Left ventricle myocardium superior (tissue), 1 donor: ENCODE measurements at regions not wholly inside any gene's neighbourhood (a gene's known extent, or its start where the extent isn't known, plus 50 kb on each side); places are given as distances from the start of the nearest gene placed in this dataset.
"Not testable (repeated sequence)": the region's sequence is repeated elsewhere in the genome, so short reads cannot be mapped to it uniquely, and the experiment has no call there.

Experiments used
- ATAC-seq: fragments of 200-7000 bp; cut with Tn5 transposase; one replicate; pipeline ENCODE4 v1.9.1; 2020; ENCODE audit warnings: mild to moderate bottlenecking, moderate library complexity
- DNase-seq: peaks from one replicate; pipeline ENCODE4 v3.0.0-alpha.2; 2020
- intact Hi-C: fragments of 100-400 bp; cut with micrococcal nuclease; formaldehyde crosslinking; loops from one replicate; pipeline ENCODE4 v1.11.0; 2022
- donor health status: DM: no; HTN: yes; CAD: no; lungs with severe emphysema.

GRCh38 chr3:16761571-16761970 lies 123.2 kb upstream of the PLCL2 start:
- intact Hi-C loops, result no loop called here
- ATAC-seq (no peak), DNase-seq (no peak)

- ATAC-seq (no peak), DNase-seq (no peak)
- intact Hi-C loops, result no loop called here
These were observed 119.1 kb upstream of the PLCL2 start for GRCh38 chr3:16765661-16766060.

- ATAC-seq (peak; percentile 45), DNase-seq (no peak)
- intact Hi-C loops, result no loop called here
These were observed 117.7 kb upstream of the PLCL2 start for GRCh38 chr3:16767006-16767405.

GRCh38 chr3:16768014-16768413 lies 116.7 kb upstream of the PLCL2 start:
- intact Hi-C loops, result no loop called here
- DNase-seq (no peak), ATAC-seq (no peak)

GRCh38 chr3:16768956-16769355 lies 115.8 kb upstream of the PLCL2 start:
- peak; percentile 19 for ATAC-seq
- intact Hi-C loops, result no loop called here
- no peak for DNase-seq

- intact Hi-C loops, result no loop called here
- DNase-seq, result no peak
- no peak for ATAC-seq
These were observed 115.2 kb upstream of the PLCL2 start for GRCh38 chr3:16769525-16769924.

GRCh38 chr3:16770021-16770420 lies 114.7 kb upstream of the PLCL2 start:
- intact Hi-C loops, result no loop called here
- DNase-seq (no peak), ATAC-seq (peak; percentile 90)

- ATAC-seq (peak; percentile 53), DNase-seq (no peak)
- intact Hi-C loops, result no loop called here
These were observed 114.0 kb upstream of the PLCL2 start for GRCh38 chr3:16770792-16771191.

- ATAC-seq, DNase-seq, intact Hi-C loops: not testable (repeated sequence)
These were observed 111.2 kb upstream of the PLCL2 start for GRCh38 chr3:16773594-16773993.

- DNase-seq, intact Hi-C loops, ATAC-seq: not testable (repeated sequence)
These were observed 110.2 kb upstream of the PLCL2 start for GRCh38 chr3:16774536-16774935.

GRCh38 chr3:16784973-16785372 lies 99.8 kb upstream of the PLCL2 start:
- intact Hi-C loops, result no loop called here
- no peak for ATAC-seq

GRCh38 chr3:16785465-16785864 lies 99.3 kb upstream of the PLCL2 start:
- no peak for DNase-seq
- intact Hi-C loops, result no loop called here
- ATAC-seq, result no peak

More at GRCh38 chr3:16784973-16785372, 99.8 kb upstream of the PLCL2 start:
- DNase-seq, result no peak

GRCh38 chr3:16788440-16789056 lies 96.2 kb upstream of the PLCL2 start:
- DNase-seq (no peak), ATAC-seq (peak; percentile 38)
- intact Hi-C loops, result no loop called here

- ATAC-seq (peak; percentile 24), DNase-seq (no peak)
- intact Hi-C loops, result no loop called here
These were observed 95.2 kb upstream of the PLCL2 start for GRCh38 chr3:16789344-16790120.

- ATAC-seq (no peak), DNase-seq (no peak)
- intact Hi-C loops, result no loop called here
These were observed 94.0 kb upstream of the PLCL2 start for GRCh38 chr3:16790432-16791400.

GRCh38 chr3:16793321-16793720 lies 91.4 kb upstream of the PLCL2 start:
- DNase-seq, result no peak

GRCh38 chr3:16794257-16794656 lies 90.5 kb upstream of the PLCL2 start:
- DNase-seq, result no peak
- intact Hi-C loops, result no loop called here
- ATAC-seq, result no peak

More at GRCh38 chr3:16793321-16793720, 91.4 kb upstream of the PLCL2 start:
- intact Hi-C loops, result no loop called here
- ATAC-seq, result no peak

GRCh38 chr3:16795581-16795980 lies 89.2 kb upstream of the PLCL2 start:
- no peak for ATAC-seq
- DNase-seq, result no peak
- intact Hi-C loops, result no loop called here

- ATAC-seq (no peak), DNase-seq (no peak)
- intact Hi-C loops, result no loop called here
These were observed 86.9 kb upstream of the PLCL2 start for GRCh38 chr3:16797831-16798230.

GRCh38 chr3:16798738-16799137 lies 86.0 kb upstream of the PLCL2 start:
- ATAC-seq (no peak), DNase-seq (no peak)
- intact Hi-C loops, result no loop called here
